HG03095 (cell line): ENCODE measurements at regions not wholly inside any gene's neighbourhood (a gene's known extent, or its start where the extent isn't known, plus 50 kb on each side); places are given as distances from the start of the nearest gene placed in this dataset.
"Not testable (repeated sequence)": the region's sequence is repeated elsewhere in the genome, so short reads cannot be mapped to it uniquely, and the experiment has no call there.

Experiments used
- ATAC-seq: cut with Tn5 transposase; IDR thresholded peaks from one replicate; pipeline ENCODE4 v1.9.1; 2021; ENCODE audit warnings: moderate library complexity; ENCODE audit not compliant: unreplicated experiment

GRCh38 chr1:143643148-143643885 lies 328.5 kb downstream of the FAM72C start:
- ATAC-seq, result no peak

- no peak for ATAC-seq
Observed at GRCh38 chr1:143625886-143626285, 345.9 kb downstream of the FAM72C start.

- no peak for ATAC-seq
Observed at GRCh38 chr1:143619851-143620250, 351.9 kb downstream of the FAM72C start.

GRCh38 chr1:143611159-143611558 lies 360.6 kb downstream of the FAM72C start:
- no peak for ATAC-seq

- no peak for ATAC-seq
Observed at GRCh38 chr1:143610196-143610595, 361.6 kb downstream of the FAM72C start.

GRCh38 chr1:143604887-143605286 lies 366.9 kb downstream of the FAM72C start:
- no peak for ATAC-seq

- no peak for ATAC-seq
Observed at GRCh38 chr1:143584508-143584907, 387.3 kb downstream of the FAM72C start.

GRCh38 chr1:143574891-143575520 lies 396.8 kb downstream of the FAM72C start:
- ATAC-seq, result no peak

- ATAC-seq, result not testable (repeated sequence)
Observed at GRCh38 chr1:143572661-143573060, 399.1 kb downstream of the FAM72C start.

GRCh38 chr1:143563761-143564160 lies 408.0 kb downstream of the FAM72C start:
- ATAC-seq, result not testable (repeated sequence)

- no peak for ATAC-seq
Observed at GRCh38 chr1:143553627-143554026, 418.2 kb downstream of the FAM72C start.

- not testable (repeated sequence) for ATAC-seq
Observed at GRCh38 chr1:143504703-143505102, 467.1 kb downstream of the FAM72C start.

- not testable (repeated sequence) for ATAC-seq
Observed at GRCh38 chr1:143504080-143504479, 467.7 kb downstream of the FAM72C start.

- not testable (repeated sequence) for ATAC-seq
Observed at GRCh38 chr1:143503048-143503447, 468.7 kb downstream of the FAM72C start.

- ATAC-seq, result not testable (repeated sequence)
Observed at GRCh38 chr1:143502038-143502437, 469.7 kb downstream of the FAM72C start.

- not testable (repeated sequence) for ATAC-seq
Observed at GRCh38 chr1:143498059-143498749, 473.6 kb downstream of the FAM72C start.

- ATAC-seq, result no peak
Observed at GRCh38 chr1:143497374-143497747, 474.4 kb downstream of the FAM72C start.

- not testable (repeated sequence) for ATAC-seq
Observed at GRCh38 chr1:143496526-143497373, 475.0 kb downstream of the FAM72C start.
